ENCODE measurements at regions not wholly inside any gene's neighbourhood (a gene's known extent, or its start where the extent isn't known, plus 50 kb on each side); places are given as distances from the start of the nearest gene placed in this dataset.

- no peak for TF ChIP-seq EZH2 (IDR thresholded peaks at IDR 0.05)
- TF ChIP-seq CTCF (IDR thresholded peaks at IDR 0.05): no peak
Observed at GRCh38 chr12:107976331-107976730, 152.8 kb upstream of the WSCD2 start.
